B cell (primary cell): ENCODE measurements at regions not wholly inside any gene's neighbourhood (a gene's known extent, or its start where the extent isn't known, plus 50 kb on each side); places are given as distances from the start of the nearest gene placed in this dataset.

ENCODE experiments used
- EZH2 ChIP-seq: IDR thresholded peaks from 2 replicates; pipeline ENCODE4 v1.6.1; 2012; ENCODE audit warnings: borderline replicate concordance, low read depth, mild to moderate bottlenecking, moderate library complexity, low read length; ENCODE audit not compliant: insufficient read depth, poor library complexity, severe bottlenecking
- TF ChIP-seq, protein P1 (sequence below): fragments of 200-600 bp; IDR thresholded peaks from one replicate; pipeline ENCODE4 v1.8.0; 2022; ENCODE audit warnings: antibody characterized with exemption, mild to moderate bottlenecking

DNA sequence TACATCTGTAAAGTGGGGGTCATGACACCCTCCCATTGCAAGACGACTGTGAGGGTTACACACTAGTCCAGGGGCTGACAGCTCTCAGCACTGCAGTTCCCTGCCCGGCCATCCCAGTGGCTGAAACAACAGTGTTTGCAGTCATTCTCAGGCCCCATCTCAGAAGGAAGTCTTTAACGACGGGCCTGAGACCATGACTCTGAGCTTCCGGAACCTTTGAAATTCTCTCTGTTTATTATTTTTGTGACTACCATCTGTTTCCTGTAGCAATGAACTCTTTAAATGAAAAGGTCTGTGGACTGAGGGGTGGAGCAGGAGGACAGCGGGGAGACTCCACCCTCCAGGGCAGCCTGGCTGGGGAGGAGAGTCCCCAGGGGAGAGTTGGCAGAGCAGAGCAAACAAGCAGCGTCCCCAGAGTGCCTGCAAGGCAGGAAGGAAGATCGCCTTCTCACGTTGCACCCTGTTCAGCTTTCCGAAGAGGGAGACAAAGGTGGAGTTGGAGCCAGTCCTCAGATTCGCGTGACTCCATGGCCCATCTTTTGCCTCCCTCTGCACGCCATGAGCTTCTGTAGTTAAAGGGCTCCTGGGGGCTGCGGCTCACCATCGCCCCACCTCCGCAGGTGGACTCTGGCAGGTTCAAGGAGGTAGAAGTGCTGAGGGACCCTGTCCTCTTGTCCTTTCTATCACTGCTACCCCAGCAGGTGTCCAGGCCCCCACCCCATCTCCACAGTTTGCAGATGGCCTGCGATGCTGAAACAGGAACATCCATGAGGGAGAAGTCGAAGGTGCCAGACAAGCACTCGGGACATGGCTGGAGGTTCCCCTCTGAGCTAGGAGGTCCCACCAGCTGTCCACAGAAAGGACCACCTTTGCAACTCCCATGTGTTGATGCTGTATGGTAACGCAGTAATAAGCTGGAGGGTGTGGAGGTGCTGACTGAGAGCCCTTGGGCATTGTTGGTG is 525.8 kb upstream of the PROK2 start:
- TF ChIP-seq, protein P1, sequence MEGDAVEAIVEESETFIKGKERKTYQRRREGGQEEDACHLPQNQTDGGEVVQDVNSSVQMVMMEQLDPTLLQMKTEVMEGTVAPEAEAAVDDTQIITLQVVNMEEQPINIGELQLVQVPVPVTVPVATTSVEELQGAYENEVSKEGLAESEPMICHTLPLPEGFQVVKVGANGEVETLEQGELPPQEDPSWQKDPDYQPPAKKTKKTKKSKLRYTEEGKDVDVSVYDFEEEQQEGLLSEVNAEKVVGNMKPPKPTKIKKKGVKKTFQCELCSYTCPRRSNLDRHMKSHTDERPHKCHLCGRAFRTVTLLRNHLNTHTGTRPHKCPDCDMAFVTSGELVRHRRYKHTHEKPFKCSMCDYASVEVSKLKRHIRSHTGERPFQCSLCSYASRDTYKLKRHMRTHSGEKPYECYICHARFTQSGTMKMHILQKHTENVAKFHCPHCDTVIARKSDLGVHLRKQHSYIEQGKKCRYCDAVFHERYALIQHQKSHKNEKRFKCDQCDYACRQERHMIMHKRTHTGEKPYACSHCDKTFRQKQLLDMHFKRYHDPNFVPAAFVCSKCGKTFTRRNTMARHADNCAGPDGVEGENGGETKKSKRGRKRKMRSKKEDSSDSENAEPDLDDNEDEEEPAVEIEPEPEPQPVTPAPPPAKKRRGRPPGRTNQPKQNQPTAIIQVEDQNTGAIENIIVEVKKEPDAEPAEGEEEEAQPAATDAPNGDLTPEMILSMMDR = no peak
- no peak for TF ChIP-seq EZH2
